Endothelial cell (in vitro differentiated cells): ENCODE measurements at regions not wholly inside any gene's neighbourhood (a gene's known extent, or its start where the extent isn't known, plus 50 kb on each side); places are given as distances from the start of the nearest gene placed in this dataset.

Experiments used
- DNase-seq: peaks from one replicate; pipeline ENCODE4 v3.0.0; 2021; ENCODE audit warnings: low spot score
- H3K27ac Mint-ChIP-seq: one replicate; pipeline ENCODE4 v1.8.0; 2021; ENCODE audit warnings: mixed read lengths, inconsistent platforms; ENCODE audit not compliant: unreplicated experiment
- H3K27me3 Mint-ChIP-seq: one replicate; pipeline ENCODE4 v1.8.0; 2021; ENCODE audit warnings: mild to moderate bottlenecking, moderate library complexity, mixed read lengths, inconsistent platforms; ENCODE audit not compliant: unreplicated experiment
- H3K36me3 Mint-ChIP-seq: one replicate; pipeline ENCODE4 v1.8.0; 2021; ENCODE audit warnings: mild to moderate bottlenecking, low read depth, mixed read lengths, inconsistent platforms; ENCODE audit not compliant: unreplicated experiment
- H3K4me1 Mint-ChIP-seq: one replicate; pipeline ENCODE4 v1.8.0; 2021; ENCODE audit warnings: mild to moderate bottlenecking, mixed read lengths, inconsistent platforms; ENCODE audit not compliant: unreplicated experiment
- H3K4me3 Mint-ChIP-seq: one replicate; pipeline ENCODE4 v1.8.0; 2021; ENCODE audit warnings: mild to moderate bottlenecking, mixed read lengths, inconsistent platforms; ENCODE audit not compliant: unreplicated experiment
- H3K9me3 Mint-ChIP-seq: one replicate; pipeline ENCODE4 v1.8.0; 2021; ENCODE audit warnings: mixed read lengths, inconsistent platforms; ENCODE audit not compliant: unreplicated experiment
- TF ChIP-seq, protein P1 (sequence below): fragments of 200-600 bp; sonication (generic); IDR thresholded peaks from one replicate; pipeline ENCODE4 v1.5.0; 2021; ENCODE audit warnings: antibody characterized with exemption; ENCODE audit not compliant: unreplicated experiment

DNA sequence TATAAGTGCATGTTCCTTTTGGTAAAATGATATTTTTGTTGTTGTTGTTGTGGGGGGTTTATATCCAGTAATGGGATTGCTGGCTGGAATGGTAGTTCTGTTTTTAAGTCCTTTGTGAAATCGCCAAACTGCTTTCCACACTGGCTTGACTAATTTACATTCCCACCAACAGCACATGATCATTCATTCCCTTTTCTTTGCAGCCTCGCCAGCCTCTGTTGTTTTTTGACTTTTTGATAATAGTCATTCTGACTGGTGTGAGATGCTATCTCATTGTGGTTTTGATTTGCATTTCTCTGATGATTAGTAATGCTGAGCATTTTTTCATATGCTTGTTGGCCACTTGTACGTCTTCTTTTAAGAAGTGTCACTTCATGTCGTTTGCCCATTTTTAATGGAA, 188.5 kb upstream of the CHRM3 start:
- Mint-ChIP-seq H3K27ac (no peak overlapping the region), H3K4me3 (no peak overlapping the region), H3K27me3 (no peaks in the 10 kb centered on the region), H3K4me1 (no peaks in the 10 kb centered on the region), H3K36me3 (no peaks in the 10 kb centered on the region), H3K9me3 (no peaks in the 10 kb centered on the region)
- TF ChIP-seq, protein P1, sequence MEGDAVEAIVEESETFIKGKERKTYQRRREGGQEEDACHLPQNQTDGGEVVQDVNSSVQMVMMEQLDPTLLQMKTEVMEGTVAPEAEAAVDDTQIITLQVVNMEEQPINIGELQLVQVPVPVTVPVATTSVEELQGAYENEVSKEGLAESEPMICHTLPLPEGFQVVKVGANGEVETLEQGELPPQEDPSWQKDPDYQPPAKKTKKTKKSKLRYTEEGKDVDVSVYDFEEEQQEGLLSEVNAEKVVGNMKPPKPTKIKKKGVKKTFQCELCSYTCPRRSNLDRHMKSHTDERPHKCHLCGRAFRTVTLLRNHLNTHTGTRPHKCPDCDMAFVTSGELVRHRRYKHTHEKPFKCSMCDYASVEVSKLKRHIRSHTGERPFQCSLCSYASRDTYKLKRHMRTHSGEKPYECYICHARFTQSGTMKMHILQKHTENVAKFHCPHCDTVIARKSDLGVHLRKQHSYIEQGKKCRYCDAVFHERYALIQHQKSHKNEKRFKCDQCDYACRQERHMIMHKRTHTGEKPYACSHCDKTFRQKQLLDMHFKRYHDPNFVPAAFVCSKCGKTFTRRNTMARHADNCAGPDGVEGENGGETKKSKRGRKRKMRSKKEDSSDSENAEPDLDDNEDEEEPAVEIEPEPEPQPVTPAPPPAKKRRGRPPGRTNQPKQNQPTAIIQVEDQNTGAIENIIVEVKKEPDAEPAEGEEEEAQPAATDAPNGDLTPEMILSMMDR = no peak
- no peak for DNase-seq

DNA sequence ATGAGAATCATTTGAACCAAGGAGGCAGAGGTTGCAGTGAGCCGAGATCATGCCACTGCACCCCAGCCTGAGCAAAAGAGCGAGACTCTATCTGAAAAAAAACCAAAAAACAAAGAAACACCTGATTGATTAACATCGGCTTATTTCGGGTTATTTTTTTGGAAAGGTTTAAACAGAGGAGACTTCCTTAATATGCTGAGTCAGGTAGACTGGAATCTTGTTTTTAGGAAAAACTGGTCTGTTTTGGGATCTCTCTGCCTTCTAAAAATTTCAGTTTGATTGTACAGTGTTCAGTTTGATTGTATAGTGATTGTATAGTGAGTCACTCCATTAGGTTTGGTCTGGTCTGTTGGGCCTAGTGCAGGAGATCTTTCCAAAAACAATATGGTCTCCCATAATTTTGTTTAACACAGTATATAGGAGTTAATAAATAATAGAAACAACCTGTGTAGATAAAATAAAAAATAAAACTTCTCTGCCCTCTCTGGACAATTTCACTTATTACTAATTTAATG, 196.3 kb upstream of the CHRM3 start:
- no peak for DNase-seq
- Mint-ChIP-seq H3K9me3 (no peaks in the 10 kb centered on the region), H3K27ac (no peak overlapping the region), H3K4me1 (no peaks in the 10 kb centered on the region), H3K27me3 (no peaks in the 10 kb centered on the region), H3K36me3 (no peaks in the 10 kb centered on the region), H3K4me3 (no peak overlapping the region)
- TF ChIP-seq, protein P1 = no peak

DNA sequence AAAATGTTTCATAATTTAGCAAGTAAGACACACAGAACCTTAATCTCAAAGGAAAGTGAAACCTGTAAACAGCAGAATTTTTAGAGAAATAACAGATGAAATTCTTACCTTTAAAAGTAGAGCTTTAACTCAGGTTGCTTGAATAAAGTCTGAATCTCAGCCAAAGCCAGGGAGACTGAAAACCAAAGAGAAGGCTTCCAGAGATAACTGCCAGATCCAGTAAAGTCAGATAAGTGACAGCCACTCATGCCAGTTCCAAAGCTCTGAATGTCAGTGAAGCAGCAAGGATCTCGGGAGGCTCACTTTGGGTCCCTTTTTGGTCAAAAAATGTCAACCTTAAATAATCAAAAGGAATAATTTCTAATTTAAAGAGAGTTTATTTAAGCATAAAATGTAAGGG, 199.9 kb upstream of the CHRM3 start:
- TF ChIP-seq, protein P1 = no peak
- Mint-ChIP-seq H3K27ac (no peak overlapping the region), H3K27me3 (no peaks in the 10 kb centered on the region), H3K4me3 (no peak overlapping the region), H3K9me3 (no peaks in the 10 kb centered on the region), H3K4me1 (no peaks in the 10 kb centered on the region), H3K36me3 (no peaks in the 10 kb centered on the region)
- DNase-seq = no peak

DNA sequence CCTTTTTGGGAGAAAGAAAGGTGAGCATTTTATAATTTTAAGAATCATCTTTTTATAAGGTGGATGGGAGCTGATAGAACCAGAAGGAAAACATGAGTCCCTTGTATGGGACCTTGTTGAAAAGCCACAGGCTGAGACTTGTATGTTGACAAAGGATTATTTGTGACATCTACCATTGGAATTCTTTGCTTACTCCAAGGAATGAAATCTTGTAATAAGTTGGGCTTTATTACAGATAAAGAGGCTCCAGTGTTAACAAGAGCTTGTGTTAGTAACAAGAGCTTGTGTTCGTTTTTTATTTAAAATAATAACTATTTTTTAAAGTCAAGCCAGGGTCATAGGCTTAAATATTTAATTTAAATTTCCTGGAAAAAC, 201.1 kb upstream of the CHRM3 start:
- Mint-ChIP-seq H3K27me3 (no peaks in the 10 kb centered on the region), H3K4me1 (no peaks in the 10 kb centered on the region), H3K27ac (no peak overlapping the region), H3K9me3 (no peaks in the 10 kb centered on the region), H3K4me3 (no peak overlapping the region), H3K36me3 (no peaks in the 10 kb centered on the region)
- TF ChIP-seq, protein P1 = no peak
- DNase-seq = no peak

DNA sequence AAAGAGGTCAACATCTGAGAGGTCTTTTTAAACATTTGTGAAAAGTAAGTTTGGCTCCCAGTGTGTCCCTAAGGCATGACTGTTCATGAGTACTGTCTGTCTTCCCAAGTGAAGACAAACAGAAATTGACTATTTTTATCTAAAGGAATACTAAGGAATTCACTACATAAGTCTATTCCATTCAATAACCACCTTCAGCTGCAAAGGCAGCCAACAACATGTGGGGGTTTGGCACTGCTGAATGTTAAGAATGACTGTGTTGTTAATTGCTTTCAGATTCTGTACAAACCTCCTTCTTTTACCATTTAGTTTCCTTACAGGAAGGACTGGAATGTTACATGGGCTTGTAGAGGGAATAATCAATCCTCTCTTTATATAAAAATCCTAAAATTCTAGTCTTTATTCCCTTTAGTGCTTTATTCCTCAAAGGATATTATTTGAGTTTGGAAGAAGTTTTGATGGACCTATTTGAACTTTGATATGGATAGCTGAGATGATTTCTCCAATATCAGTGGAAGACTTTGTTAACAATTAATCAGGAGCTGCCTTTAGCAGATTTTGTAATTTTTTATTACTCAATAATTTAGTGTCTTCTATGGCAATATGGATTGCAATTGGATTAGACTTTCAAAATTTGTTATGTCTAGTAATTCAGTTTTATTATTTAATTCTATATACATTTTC, 201.7 kb upstream of the CHRM3 start:
- Mint-ChIP-seq H3K4me3 (no peak overlapping the region), H3K9me3 (no peaks in the 10 kb centered on the region), H3K27ac (no peak overlapping the region), H3K27me3 (no peaks in the 10 kb centered on the region), H3K4me1 (no peaks in the 10 kb centered on the region), H3K36me3 (no peaks in the 10 kb centered on the region)
- TF ChIP-seq, protein P1 = no peak
- DNase-seq = no peak
